Stimulated activated CD8-positive, alpha-beta memory T cell treated with anti-CD3 and anti-CD28 coated beads, Interleukin-7, amount 100 ng/mL, for 4 hours (primary cell): ENCODE measurements at regions not wholly inside any gene's neighbourhood (a gene's known extent, or its start where the extent isn't known, plus 50 kb on each side); places are given as distances from the start of the nearest gene placed in this dataset.
"Not testable (repeated sequence)": the region's sequence is repeated elsewhere in the genome, so short reads cannot be mapped to it uniquely, and the experiment has no call there.

Source experiments
- DNase-seq, 2 donors: peaks; one replicate each; pipeline ENCODE4 v3.0.0-alpha.2; 2020; ENCODE audit warnings: low read depth in 2 of 2

GRCh38 chr22:47367993-47368945, 605.8 kb downstream of the TBC1D22A start:
- DNase-seq, result no peak

- DNase-seq, result no peak
Measured at GRCh38 chr22:47367107-47367690, 604.7 kb downstream of the TBC1D22A start.

GRCh38 chr22:47366026-47366767, 603.7 kb downstream of the TBC1D22A start:
- no peak for DNase-seq

- no peak for DNase-seq
Measured at GRCh38 chr22:47361247-47361646, 598.8 kb downstream of the TBC1D22A start.

- no peak for DNase-seq
Measured at GRCh38 chr22:47357493-47357892, 595.0 kb downstream of the TBC1D22A start.

GRCh38 chr22:47357086-47357485, 594.6 kb downstream of the TBC1D22A start:
- DNase-seq, result no peak

- DNase-seq, result no peak
Measured at GRCh38 chr22:47356511-47357011, 594.1 kb downstream of the TBC1D22A start.

GRCh38 chr22:47355776-47356510, 593.5 kb downstream of the TBC1D22A start:
- DNase-seq, result no peak

- DNase-seq, result no peak
Measured at GRCh38 chr22:47355388-47355725, 592.9 kb downstream of the TBC1D22A start.

GRCh38 chr22:47354668-47355387, 592.4 kb downstream of the TBC1D22A start:
- DNase-seq, result no peak

- DNase-seq, result no peak
Measured at GRCh38 chr22:47352920-47353700, 590.7 kb downstream of the TBC1D22A start.

- DNase-seq, result no peak
Measured at GRCh38 chr22:47351836-47352579, 589.6 kb downstream of the TBC1D22A start.

- not testable (repeated sequence) for DNase-seq
Measured at GRCh38 chr22:47346287-47346686, 583.8 kb downstream of the TBC1D22A start.

GRCh38 chr22:47345025-47345424, 582.6 kb downstream of the TBC1D22A start:
- no peak for DNase-seq

GRCh38 chr22:47344414-47344813, 582.0 kb downstream of the TBC1D22A start:
- no peak for DNase-seq

GRCh38 chr22:47343611-47344010, 581.2 kb downstream of the TBC1D22A start:
- no peak for DNase-seq

- no peak for DNase-seq
Measured at GRCh38 chr22:47342446-47342845, 580.0 kb downstream of the TBC1D22A start.

GRCh38 chr22:47341464-47341863, 579.0 kb downstream of the TBC1D22A start:
- no peak for DNase-seq

- no peak for DNase-seq
Measured at GRCh38 chr22:47340851-47341436, 578.5 kb downstream of the TBC1D22A start.
